Activated gamma-delta T cell treated with Interleukin-2 at 50 U/mL for 16 hours (primary cell): ENCODE measurements at regions not wholly inside any gene's neighbourhood (a gene's known extent, or its start where the extent isn't known, plus 50 kb on each side); places are given as distances from the start of the nearest gene placed in this dataset.
"Not testable (repeated sequence)": the region's sequence is repeated elsewhere in the genome, so short reads cannot be mapped to it uniquely, and the experiment has no call there.

Experiments
- DNase-seq: peaks from one replicate; pipeline ENCODE4 v3.0.0-alpha.2; 2020

GRCh38 chr13:50280441-50280937 lies 265.2 kb downstream of the KCNRG start:
- no peak for DNase-seq

- DNase-seq = no peak
These were observed 266.8 kb downstream of the KCNRG start for GRCh38 chr13:50282016-50282415.

GRCh38 chr13:50283017-50283416 lies 267.8 kb downstream of the KCNRG start:
- DNase-seq = no peak

- no peak for DNase-seq
These were observed 269.3 kb downstream of the KCNRG start for GRCh38 chr13:50284540-50284939.

GRCh38 chr13:50285283-50285682 lies 270.0 kb downstream of the KCNRG start:
- DNase-seq = no peak

- no peak for DNase-seq
These were observed 271.1 kb downstream of the KCNRG start for GRCh38 chr13:50286324-50286723.

- DNase-seq = no peak
These were observed 274.9 kb downstream of the KCNRG start for GRCh38 chr13:50290186-50290585.

GRCh38 chr13:50291611-50292010 lies 276.4 kb downstream of the KCNRG start:
- DNase-seq = no peak

GRCh38 chr13:50292081-50292480 lies 276.8 kb downstream of the KCNRG start:
- DNase-seq = no peak

GRCh38 chr13:50294425-50294824 lies 279.2 kb downstream of the KCNRG start:
- DNase-seq = not testable (repeated sequence)

GRCh38 chr13:50299546-50300249 lies 284.5 kb downstream of the KCNRG start:
- no peak for DNase-seq

GRCh38 chr13:50303963-50304721 lies 288.9 kb downstream of the KCNRG start:
- DNase-seq = no peak

GRCh38 chr13:50306156-50306555 lies 290.9 kb downstream of the KCNRG start:
- DNase-seq = no peak

- no peak for DNase-seq
These were observed 294.1 kb downstream of the KCNRG start for GRCh38 chr13:50309318-50309717.

- DNase-seq = no peak
These were observed 294.8 kb downstream of the KCNRG start for GRCh38 chr13:50309882-50310594.

- no peak for DNase-seq
These were observed 295.5 kb downstream of the KCNRG start for GRCh38 chr13:50310734-50311133.

- no peak for DNase-seq
These were observed 303.6 kb downstream of the KCNRG start for GRCh38 chr13:50318887-50319286.

GRCh38 chr13:50319635-50320255 lies 304.5 kb downstream of the KCNRG start:
- no peak for DNase-seq

- no peak for DNase-seq
These were observed 305.1 kb downstream of the KCNRG start for GRCh38 chr13:50320271-50320862.

- no peak for DNase-seq
These were observed 306.8 kb downstream of the KCNRG start for GRCh38 chr13:50322006-50322405.

- DNase-seq = no peak
These were observed 308.3 kb downstream of the KCNRG start for GRCh38 chr13:50323440-50324065.

GRCh38 chr13:50326271-50326670 lies 311.0 kb downstream of the KCNRG start:
- no peak for DNase-seq
